Liver (tissue), 8 donors: ENCODE measurements at regions not wholly inside any gene's neighbourhood (a gene's known extent, or its start where the extent isn't known, plus 50 kb on each side); places are given as distances from the start of the nearest gene placed in this dataset.

Source experiments
- DNase-seq: peaks from one replicate; pipeline ENCODE4 v3.0.0-alpha.2; 2017; ENCODE audit warnings: low spot score
- H3K27ac ChIP-seq, 2 donors: one replicate each; pipeline ENCODE4 v1.7.0; 2013; ENCODE audit warnings: inconsistent platforms in 2 of 2, low read length in 2 of 2, control low read depth in 1 of 2, low read depth in 1 of 2, mild to moderate bottlenecking in 1 of 2
- H3K27me3 ChIP-seq, 4 donors: one replicate each; pipeline versions ENCODE4 v1.6.1 to v1.7.0; 2013; ENCODE audit warnings: low read length in 3 of 4, inconsistent platforms in 1 of 4, mild to moderate bottlenecking in 1 of 4, moderate library complexity in 1 of 4; ENCODE audit not compliant: control insufficient read depth in 4 of 4, insufficient read depth in 4 of 4
- H3K36me3 ChIP-seq, 4 donors: one replicate each; pipeline versions ENCODE4 v1.6.1 to v1.7.0; 2013; ENCODE audit warnings: low read length in 3 of 4, mild to moderate bottlenecking in 3 of 4, low read depth in 1 of 4, moderate library complexity in 1 of 4; ENCODE audit not compliant: control insufficient read depth in 4 of 4, insufficient read depth in 3 of 4
- H3K4me1 ChIP-seq, 4 donors: one replicate each; pipeline versions ENCODE4 v1.6.1 to v1.7.0; 2013; ENCODE audit warnings: low read length in 3 of 4, mild to moderate bottlenecking in 3 of 4, moderate library complexity in 1 of 4; ENCODE audit not compliant: control insufficient read depth in 4 of 4, insufficient read depth in 4 of 4
- H3K4me3 ChIP-seq, 3 donors: one replicate each; pipeline versions ENCODE4 v1.6.1 to v1.7.0; 2013; ENCODE audit warnings: low read length in 3 of 3, control low read depth in 1 of 3, low read depth in 1 of 3, mild to moderate bottlenecking in 1 of 3
- H3K9ac ChIP-seq, 2 donors: one replicate each; pipeline ENCODE4 v1.7.0; 2013; ENCODE audit warnings: low read length in 2 of 2, mild to moderate bottlenecking in 2 of 2, moderate library complexity in 2 of 2, control low read depth in 1 of 2, low read depth in 1 of 2
- H3K9me3 ChIP-seq, 4 donors: one replicate each; pipeline versions ENCODE4 v1.6.1 to v1.7.0; 2013; ENCODE audit warnings: low read length in 3 of 4; ENCODE audit not compliant: control insufficient read depth in 4 of 4
- EGR1 ChIP-seq, 2 donors: IDR thresholded peaks; 2 replicates each; pipeline ENCODE4 v1.6.1; 2016 to 2018; ENCODE audit warnings: antibody characterized with exemption in 2 of 2, low read depth in 2 of 2
- FOXA1 ChIP-seq: IDR thresholded peaks from 2 replicates; pipeline ENCODE4 v1.6.1; 2016; ENCODE audit warnings: antibody characterized with exemption
- FOXA2 ChIP-seq: IDR thresholded peaks from 2 replicates; pipeline ENCODE4 v1.6.1; 2016; ENCODE audit warnings: antibody characterized with exemption
- GABPA ChIP-seq, 2 donors: IDR thresholded peaks in 1 of 2; conservative IDR thresholded peaks in 1 of 2; 2 replicates each; pipeline ENCODE4 v1.6.1; 2016; ENCODE audit warnings: antibody characterized with exemption in 2 of 2, mild to moderate bottlenecking in 1 of 2, moderate library complexity in 1 of 2
- HNF4A ChIP-seq, 2 donors: conservative IDR thresholded peaks; 2 replicates each; pipeline ENCODE4 v1.6.1; 2016; ENCODE audit warnings: antibody characterized with exemption in 2 of 2, mild to moderate bottlenecking in 2 of 2
- HNF4G ChIP-seq: IDR thresholded peaks from 2 replicates; pipeline ENCODE4 v1.6.1; 2016; ENCODE audit warnings: antibody characterized with exemption
- JUND ChIP-seq, 2 donors: IDR thresholded peaks; 2 replicates each; pipeline ENCODE4 v1.6.1; 2016; ENCODE audit warnings: antibody characterized with exemption in 2 of 2
- NR2F2 ChIP-seq: IDR thresholded peaks from 2 replicates; pipeline ENCODE4 v1.6.1; 2016; ENCODE audit warnings: antibody characterized with exemption
- RAD21 ChIP-seq, 2 donors: IDR thresholded peaks; 2 replicates each; pipeline ENCODE4 v1.6.1; 2016; ENCODE audit warnings: antibody characterized with exemption in 2 of 2, mild to moderate bottlenecking in 2 of 2
- SP1 ChIP-seq: IDR thresholded peaks from 2 replicates; pipeline ENCODE4 v1.6.1; 2018; ENCODE audit warnings: antibody characterized with exemption, mild to moderate bottlenecking
- TAF1 ChIP-seq: conservative IDR thresholded peaks from 2 replicates; pipeline ENCODE4 v1.6.1; 2016; ENCODE audit warnings: antibody characterized with exemption, mild to moderate bottlenecking
- YY1 ChIP-seq: IDR thresholded peaks from 2 replicates; pipeline ENCODE4 v1.6.1; 2016; ENCODE audit warnings: antibody characterized with exemption, mild to moderate bottlenecking
- WGBS: extraction: QIAGEN DNeasy Blood & Tissue Kit; methylation state at CpG from one replicate; pipeline ENCODE4 v1.1.7; 2013; 5-methylcytosine and 5-hydroxymethylcytosine counted together
- TF ChIP-seq, protein P1 (sequence below): IDR thresholded peaks from 2 replicates; pipeline ENCODE4 v1.6.1; 2016; ENCODE audit warnings: antibody characterized with exemption, mild to moderate bottlenecking
- TF ChIP-seq, protein P2 (sequence below): fragments of 150-350 bp; IDR thresholded peaks from 2 replicates; pipeline ENCODE4 v1.5.1; 2017; ENCODE audit warnings: improper control_type of control experiment, low read depth, low read length; ENCODE audit not compliant: missing input control
- TF ChIP-seq, protein P3 (sequence below): IDR thresholded peaks from 2 replicates; pipeline ENCODE4 v1.6.1; 2016; ENCODE audit warnings: antibody characterized with exemption
- donor health status: healthy.
- donor health status: healthy.
- donor health status: healthy.
- donor health status: healthy.
- donor health status: healthy.

DNA sequence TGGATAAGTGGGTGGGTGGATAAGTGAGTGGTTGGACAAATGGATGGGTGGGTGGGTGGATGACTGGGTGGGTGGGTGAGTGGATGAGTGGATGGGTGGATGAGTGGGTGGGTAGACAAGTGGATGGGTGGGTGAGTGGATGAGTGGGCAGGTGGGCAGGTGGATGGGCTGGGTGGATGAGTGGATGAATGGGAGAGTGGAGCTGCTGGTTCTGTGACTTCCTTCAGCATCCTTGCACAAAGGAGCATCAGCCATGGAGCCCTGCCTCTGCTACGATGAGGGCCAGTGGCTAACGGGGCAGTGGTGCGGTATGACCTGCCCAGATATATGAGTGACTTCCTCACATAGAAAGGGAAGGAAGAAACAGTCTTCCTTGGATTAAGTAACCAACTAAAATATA is 398.7 kb upstream of the IRX4 start:
- WGBS = 90% methylated on average over 3 of the region's 3 CpGs
- no peak overlapping the region for H3K27ac ChIP-seq
- H3K4me3 ChIP-seq = no peak overlapping the region
- no peak for DNase-seq
- no peaks in the 10 kb centered on the region for H3K27me3 ChIP-seq
- no peaks in the 10 kb centered on the region for H3K9me3 ChIP-seq
- no peaks in the 10 kb centered on the region for H3K36me3 ChIP-seq
- TF ChIP-seq, protein P1, sequence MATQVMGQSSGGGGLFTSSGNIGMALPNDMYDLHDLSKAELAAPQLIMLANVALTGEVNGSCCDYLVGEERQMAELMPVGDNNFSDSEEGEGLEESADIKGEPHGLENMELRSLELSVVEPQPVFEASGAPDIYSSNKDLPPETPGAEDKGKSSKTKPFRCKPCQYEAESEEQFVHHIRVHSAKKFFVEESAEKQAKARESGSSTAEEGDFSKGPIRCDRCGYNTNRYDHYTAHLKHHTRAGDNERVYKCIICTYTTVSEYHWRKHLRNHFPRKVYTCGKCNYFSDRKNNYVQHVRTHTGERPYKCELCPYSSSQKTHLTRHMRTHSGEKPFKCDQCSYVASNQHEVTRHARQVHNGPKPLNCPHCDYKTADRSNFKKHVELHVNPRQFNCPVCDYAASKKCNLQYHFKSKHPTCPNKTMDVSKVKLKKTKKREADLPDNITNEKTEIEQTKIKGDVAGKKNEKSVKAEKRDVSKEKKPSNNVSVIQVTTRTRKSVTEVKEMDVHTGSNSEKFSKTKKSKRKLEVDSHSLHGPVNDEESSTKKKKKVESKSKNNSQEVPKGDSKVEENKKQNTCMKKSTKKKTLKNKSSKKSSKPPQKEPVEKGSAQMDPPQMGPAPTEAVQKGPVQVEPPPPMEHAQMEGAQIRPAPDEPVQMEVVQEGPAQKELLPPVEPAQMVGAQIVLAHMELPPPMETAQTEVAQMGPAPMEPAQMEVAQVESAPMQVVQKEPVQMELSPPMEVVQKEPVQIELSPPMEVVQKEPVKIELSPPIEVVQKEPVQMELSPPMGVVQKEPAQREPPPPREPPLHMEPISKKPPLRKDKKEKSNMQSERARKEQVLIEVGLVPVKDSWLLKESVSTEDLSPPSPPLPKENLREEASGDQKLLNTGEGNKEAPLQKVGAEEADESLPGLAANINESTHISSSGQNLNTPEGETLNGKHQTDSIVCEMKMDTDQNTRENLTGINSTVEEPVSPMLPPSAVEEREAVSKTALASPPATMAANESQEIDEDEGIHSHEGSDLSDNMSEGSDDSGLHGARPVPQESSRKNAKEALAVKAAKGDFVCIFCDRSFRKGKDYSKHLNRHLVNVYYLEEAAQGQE = no peak
- TF ChIP-seq HNF4A (conservative IDR thresholded peaks at IDR 0.05) (no peak), NR2F2 (no peak), HNF4G (no peak), TAF1 (no peak), YY1 (no peak), FOXA1 (no peak), JUND (IDR thresholded peaks at IDR 0.05) (no peak), EGR1 (IDR thresholded peaks at IDR 0.05; ENCODE audit: low read depth in 2 of 2) (no peak)
- TF ChIP-seq, protein P2, sequence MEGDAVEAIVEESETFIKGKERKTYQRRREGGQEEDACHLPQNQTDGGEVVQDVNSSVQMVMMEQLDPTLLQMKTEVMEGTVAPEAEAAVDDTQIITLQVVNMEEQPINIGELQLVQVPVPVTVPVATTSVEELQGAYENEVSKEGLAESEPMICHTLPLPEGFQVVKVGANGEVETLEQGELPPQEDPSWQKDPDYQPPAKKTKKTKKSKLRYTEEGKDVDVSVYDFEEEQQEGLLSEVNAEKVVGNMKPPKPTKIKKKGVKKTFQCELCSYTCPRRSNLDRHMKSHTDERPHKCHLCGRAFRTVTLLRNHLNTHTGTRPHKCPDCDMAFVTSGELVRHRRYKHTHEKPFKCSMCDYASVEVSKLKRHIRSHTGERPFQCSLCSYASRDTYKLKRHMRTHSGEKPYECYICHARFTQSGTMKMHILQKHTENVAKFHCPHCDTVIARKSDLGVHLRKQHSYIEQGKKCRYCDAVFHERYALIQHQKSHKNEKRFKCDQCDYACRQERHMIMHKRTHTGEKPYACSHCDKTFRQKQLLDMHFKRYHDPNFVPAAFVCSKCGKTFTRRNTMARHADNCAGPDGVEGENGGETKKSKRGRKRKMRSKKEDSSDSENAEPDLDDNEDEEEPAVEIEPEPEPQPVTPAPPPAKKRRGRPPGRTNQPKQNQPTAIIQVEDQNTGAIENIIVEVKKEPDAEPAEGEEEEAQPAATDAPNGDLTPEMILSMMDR = no peak
- H3K4me1 ChIP-seq = no peaks in the 10 kb centered on the region
- no peak overlapping the region for H3K9ac ChIP-seq

DNA sequence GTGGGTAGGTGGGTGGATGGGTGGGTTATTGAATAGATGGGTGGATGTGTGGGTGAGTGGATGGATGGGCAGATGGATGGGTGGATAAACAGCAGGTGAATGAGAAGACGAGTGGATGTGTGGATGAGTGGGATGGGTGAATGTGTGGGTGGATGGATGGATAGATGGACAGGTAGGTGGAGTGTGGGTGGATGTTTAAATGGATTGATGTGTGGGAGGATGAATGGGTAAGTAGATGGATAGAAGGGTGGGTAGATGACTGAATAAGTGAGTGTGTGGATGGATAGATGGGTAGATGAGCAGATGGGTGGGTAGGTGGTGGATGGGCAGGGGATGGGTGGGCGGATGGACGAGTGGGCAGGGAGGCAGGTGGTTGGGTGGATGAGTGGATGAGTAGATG is 397.6 kb upstream of the IRX4 start:
- TF ChIP-seq EGR1 (IDR thresholded peaks at IDR 0.05; ENCODE audit: low read depth in 2 of 2) = no peak
- Histone ChIP-seq H3K27ac (no peak overlapping the region), H3K27me3 (no peaks in the 10 kb centered on the region), H3K9me3 (no peaks in the 10 kb centered on the region), H3K9ac (no peak overlapping the region), H3K4me1 (no peaks in the 10 kb centered on the region), H3K4me3 (no peak overlapping the region), H3K36me3 (no peaks in the 10 kb centered on the region)
- DNase-seq = no peak
- 70% methylated on average over 3 of the region's 3 CpGs for WGBS

DNA sequence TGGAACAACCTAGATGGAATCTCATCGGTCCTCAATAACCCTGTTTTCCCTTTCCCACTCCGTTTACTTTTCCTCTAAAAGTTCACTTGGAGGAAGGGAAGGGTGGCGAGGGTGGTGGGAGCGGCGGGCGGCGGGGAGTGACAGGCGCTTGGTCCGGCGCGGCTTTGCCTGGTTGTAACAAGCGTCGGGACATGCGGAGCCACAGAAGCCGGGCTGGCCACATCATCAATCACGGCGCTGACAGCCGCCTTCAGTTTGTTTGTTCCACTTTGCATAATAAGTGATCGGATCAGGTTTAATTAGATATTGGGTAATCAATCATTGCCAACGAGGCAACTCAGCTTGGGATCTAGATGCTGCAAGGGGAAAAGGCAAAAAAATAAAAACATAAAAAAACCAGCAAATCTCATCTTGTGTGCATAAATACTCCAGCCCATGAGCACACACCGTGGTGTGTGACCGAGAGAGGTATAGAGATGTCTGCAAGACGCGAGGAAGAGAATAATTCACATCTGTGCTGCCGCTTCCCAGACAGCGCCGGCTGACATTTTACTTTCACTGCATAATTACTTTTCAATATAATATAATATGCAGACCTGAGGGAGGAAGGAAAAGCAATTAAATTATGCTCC is 396.2 kb upstream of the IRX4 start:
- no peaks in the 10 kb centered on the region for H3K4me1 ChIP-seq
- no peak overlapping the region for H3K27ac ChIP-seq
- H3K4me3 ChIP-seq = no peak overlapping the region
- no peak overlapping the region for H3K9ac ChIP-seq
- DNase-seq = no peak
- no peaks in the 10 kb centered on the region for H3K27me3 ChIP-seq
- no peaks in the 10 kb centered on the region for H3K9me3 ChIP-seq
- 82% methylated on average over 27 of the region's 27 CpGs for WGBS
- no peaks in the 10 kb centered on the region for H3K36me3 ChIP-seq
- TF ChIP-seq SP1 (no peak), EGR1 (IDR thresholded peaks at IDR 0.05; ENCODE audit: low read depth in 2 of 2) (no peak), JUND (IDR thresholded peaks at IDR 0.05) (no peak), HNF4A (conservative IDR thresholded peaks at IDR 0.05) (no peak), RAD21 (IDR thresholded peaks at IDR 0.05) (no peak), FOXA1 (no peak), NR2F2 (no peak), HNF4G (no peak), FOXA2 (no peak), GABPA (IDR thresholded peaks at IDR 0.05 in 1 of 2, conservative IDR thresholded peaks at IDR 0.05 in 1 of 2) (no peak)
- TF ChIP-seq, protein P2 = no peak
- TF ChIP-seq, protein P3, sequence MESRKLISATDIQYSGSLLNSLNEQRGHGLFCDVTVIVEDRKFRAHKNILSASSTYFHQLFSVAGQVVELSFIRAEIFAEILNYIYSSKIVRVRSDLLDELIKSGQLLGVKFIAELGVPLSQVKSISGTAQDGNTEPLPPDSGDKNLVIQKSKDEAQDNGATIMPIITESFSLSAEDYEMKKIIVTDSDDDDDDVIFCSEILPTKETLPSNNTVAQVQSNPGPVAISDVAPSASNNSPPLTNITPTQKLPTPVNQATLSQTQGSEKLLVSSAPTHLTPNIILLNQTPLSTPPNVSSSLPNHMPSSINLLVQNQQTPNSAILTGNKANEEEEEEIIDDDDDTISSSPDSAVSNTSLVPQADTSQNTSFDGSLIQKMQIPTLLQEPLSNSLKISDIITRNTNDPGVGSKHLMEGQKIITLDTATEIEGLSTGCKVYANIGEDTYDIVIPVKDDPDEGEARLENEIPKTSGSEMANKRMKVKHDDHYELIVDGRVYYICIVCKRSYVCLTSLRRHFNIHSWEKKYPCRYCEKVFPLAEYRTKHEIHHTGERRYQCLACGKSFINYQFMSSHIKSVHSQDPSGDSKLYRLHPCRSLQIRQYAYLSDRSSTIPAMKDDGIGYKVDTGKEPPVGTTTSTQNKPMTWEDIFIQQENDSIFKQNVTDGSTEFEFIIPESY = no peak
